ENCODE measurements at regions not wholly inside any gene's neighbourhood (a gene's known extent, or its start where the extent isn't known, plus 50 kb on each side); places are given as distances from the start of the nearest gene placed in this dataset.

DNA sequence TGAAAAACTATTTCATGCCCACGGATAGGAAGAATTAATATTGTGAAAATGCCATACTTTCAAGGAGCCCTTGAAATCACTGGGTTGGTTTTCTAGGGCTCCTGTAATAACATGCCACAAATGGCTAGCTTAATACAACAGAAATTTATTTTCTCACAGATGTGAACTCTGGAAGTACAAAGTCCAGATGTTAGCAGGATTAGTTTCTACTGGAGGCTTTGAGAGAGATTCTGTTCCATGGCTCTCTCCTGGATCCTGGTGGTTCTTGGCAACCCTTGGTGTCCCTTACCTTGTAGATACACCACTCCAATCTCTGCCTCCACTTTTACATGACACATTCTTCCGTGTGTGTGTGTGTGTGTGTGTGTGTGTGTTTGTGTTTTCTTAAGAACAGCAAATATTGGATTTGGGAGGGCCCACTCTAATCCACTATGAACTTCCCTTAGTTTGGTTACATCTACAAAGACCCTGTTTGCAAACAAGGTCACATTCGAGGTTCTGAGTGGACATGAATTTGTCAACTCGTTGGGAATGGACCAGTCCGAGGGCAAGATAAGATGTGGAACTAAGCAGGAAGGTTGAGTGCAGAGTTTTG, 381.1 kb downstream of the IPO8 start:
- no peaks in the 10 kb centered on the region for H3K27me3 Mint-ChIP-seq
- H3K36me3 Mint-ChIP-seq: no peaks in the 10 kb centered on the region
- H3K4me3 Mint-ChIP-seq: no peak overlapping the region
- H3K27ac Mint-ChIP-seq: no peak overlapping the region
- H3K9me3 Mint-ChIP-seq: peaks cover 7% of the 10 kb centered on the region
- no peak for DNase-seq (ENCODE audit: extremely low spot score, unreplicated experiment)
- TF ChIP-seq, protein P1, sequence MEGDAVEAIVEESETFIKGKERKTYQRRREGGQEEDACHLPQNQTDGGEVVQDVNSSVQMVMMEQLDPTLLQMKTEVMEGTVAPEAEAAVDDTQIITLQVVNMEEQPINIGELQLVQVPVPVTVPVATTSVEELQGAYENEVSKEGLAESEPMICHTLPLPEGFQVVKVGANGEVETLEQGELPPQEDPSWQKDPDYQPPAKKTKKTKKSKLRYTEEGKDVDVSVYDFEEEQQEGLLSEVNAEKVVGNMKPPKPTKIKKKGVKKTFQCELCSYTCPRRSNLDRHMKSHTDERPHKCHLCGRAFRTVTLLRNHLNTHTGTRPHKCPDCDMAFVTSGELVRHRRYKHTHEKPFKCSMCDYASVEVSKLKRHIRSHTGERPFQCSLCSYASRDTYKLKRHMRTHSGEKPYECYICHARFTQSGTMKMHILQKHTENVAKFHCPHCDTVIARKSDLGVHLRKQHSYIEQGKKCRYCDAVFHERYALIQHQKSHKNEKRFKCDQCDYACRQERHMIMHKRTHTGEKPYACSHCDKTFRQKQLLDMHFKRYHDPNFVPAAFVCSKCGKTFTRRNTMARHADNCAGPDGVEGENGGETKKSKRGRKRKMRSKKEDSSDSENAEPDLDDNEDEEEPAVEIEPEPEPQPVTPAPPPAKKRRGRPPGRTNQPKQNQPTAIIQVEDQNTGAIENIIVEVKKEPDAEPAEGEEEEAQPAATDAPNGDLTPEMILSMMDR (conservative IDR thresholded peaks at IDR 0.05): no peak
- no peaks in the 10 kb centered on the region for H3K4me1 Mint-ChIP-seq (ENCODE audit: unreplicated experiment)

DNA sequence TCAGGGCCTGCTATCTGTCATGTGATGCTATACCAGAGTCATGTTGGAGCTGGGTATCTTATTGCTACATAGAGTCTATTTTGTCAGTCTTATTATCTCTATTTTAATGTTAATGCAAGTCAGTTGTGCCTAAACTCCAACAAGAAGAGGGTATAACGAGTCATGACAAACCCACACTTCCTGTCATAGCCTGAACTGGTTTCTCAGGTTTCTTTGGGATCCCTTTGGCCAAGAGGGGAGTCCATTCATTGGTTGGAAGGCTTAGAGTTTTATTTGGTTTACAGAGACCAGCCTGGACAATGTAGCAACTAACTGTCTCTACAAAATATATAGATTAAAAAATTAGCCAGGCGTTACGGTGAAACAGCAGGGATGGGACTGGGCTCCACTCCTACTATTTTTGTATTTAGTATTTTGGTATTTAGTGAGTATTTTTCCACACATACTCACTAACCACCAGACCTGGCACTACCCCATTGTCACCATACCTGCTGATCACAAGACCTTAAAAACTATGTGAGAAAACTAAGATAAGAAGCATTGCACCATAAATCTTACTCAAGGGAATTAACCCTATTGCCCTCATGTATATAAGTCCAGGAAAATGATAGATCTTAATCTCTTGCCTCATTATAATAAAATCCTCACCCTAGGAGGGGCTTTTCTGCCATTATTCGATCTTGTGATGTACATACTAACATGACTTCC, 387.5 kb downstream of the IPO8 start:
- Mint-ChIP-seq H3K36me3 (no peaks in the 10 kb centered on the region), H3K27ac (no peak overlapping the region), H3K4me1 (ENCODE audit: unreplicated experiment) (no peaks in the 10 kb centered on the region), H3K27me3 (no peaks in the 10 kb centered on the region), H3K9me3 (peaks cover 10% of the 10 kb centered on the region), H3K4me3 (no peak overlapping the region)
- TF ChIP-seq, protein P1 (conservative IDR thresholded peaks at IDR 0.05): no peak
- no peak for DNase-seq (ENCODE audit: extremely low spot score, unreplicated experiment)

DNA sequence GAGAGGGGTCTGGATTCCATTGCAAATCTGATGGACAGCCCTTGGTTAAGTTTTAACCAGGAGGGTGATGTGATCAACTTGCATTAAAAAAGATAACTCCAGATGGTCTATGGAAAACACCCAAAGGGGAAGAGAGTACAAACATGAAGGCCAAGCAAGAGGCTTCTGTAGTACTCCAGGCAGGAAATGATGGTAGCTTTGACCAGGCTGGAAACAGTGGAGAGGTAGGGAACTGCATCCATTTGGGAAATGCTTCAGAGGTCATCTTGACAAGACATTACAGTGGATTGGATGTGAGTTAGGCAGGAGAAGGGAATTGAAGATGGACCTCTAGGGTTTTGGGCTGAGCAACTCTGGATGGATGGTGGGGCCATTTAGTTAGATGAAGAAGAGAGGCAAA, 391.1 kb downstream of the IPO8 start:
- Mint-ChIP-seq H3K36me3 (no peaks in the 10 kb centered on the region), H3K9me3 (peaks cover 4% of the 10 kb centered on the region), H3K4me3 (no peak overlapping the region), H3K27me3 (no peaks in the 10 kb centered on the region), H3K27ac (no peak overlapping the region), H3K4me1 (ENCODE audit: unreplicated experiment) (no peaks in the 10 kb centered on the region)
- DNase-seq (ENCODE audit: extremely low spot score, unreplicated experiment): no peak
- TF ChIP-seq, protein P1 (conservative IDR thresholded peaks at IDR 0.05): no peak

DNA sequence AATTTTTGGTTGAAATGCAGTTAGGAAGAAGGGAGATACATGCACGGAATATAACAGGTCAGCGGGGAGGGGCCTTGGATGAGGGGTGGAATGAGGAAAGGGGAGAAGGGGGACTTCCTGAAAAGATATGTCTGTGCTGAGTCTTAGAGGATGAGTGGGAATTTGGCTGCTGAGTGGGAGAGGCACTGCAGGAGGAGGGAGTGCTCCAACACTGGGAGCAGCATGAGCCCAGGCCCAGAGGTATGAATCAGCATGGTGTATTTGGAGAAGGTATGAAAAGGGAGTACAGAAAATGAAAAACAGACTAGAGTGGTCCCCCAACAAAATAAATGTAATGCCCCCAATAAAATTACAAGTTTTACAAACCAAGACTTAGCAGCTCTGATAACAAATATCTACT, 394.4 kb downstream of the IPO8 start:
- Mint-ChIP-seq H3K4me3 (no peak overlapping the region), H3K27me3 (no peaks in the 10 kb centered on the region), H3K27ac (no peak overlapping the region)

DNA sequence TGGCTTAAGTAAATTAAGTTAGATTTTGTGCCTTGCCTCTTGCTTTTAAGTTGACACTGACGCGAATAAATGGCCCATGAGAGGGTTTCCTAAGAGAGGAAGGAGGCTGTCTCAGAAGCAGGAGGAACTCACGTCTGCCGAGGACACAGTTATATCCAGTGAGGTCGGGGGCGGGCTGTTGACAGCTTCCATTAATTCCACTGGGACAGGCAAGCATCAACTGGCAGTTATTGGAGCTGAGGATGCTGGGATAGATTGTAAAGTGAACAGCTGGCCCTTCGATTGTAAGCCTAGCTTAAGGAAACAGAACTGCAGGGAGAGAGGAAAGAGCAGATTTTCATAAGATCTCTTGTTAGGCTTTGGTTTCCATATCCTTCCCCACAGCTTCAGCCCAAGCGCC, 399.2 kb downstream of the IPO8 start:
- Mint-ChIP-seq H3K27me3 (no peaks in the 10 kb centered on the region), H3K4me3 (no peak overlapping the region), H3K27ac (no peak overlapping the region), H3K9me3 (no peaks in the 10 kb centered on the region), H3K4me1 (ENCODE audit: unreplicated experiment) (no peaks in the 10 kb centered on the region), H3K36me3 (peaks cover 3% of the 10 kb centered on the region)
- no peak for DNase-seq (ENCODE audit: extremely low spot score, unreplicated experiment)
- TF ChIP-seq, protein P1 (conservative IDR thresholded peaks at IDR 0.05): peak; percentile 14

More for the DNA sequence above, 394.4 kb downstream of the IPO8 start:
- DNase-seq (ENCODE audit: extremely low spot score, unreplicated experiment): no peak
- no peaks in the 10 kb centered on the region for H3K4me1 Mint-ChIP-seq (ENCODE audit: unreplicated experiment)
- peaks cover 4% of the 10 kb centered on the region for H3K9me3 Mint-ChIP-seq
- TF ChIP-seq, protein P1 (conservative IDR thresholded peaks at IDR 0.05): no peak
- H3K36me3 Mint-ChIP-seq: no peaks in the 10 kb centered on the region
